ENCODE measurements at regions not wholly inside any gene's neighbourhood (a gene's known extent, or its start where the extent isn't known, plus 50 kb on each side); places are given as distances from the start of the nearest gene placed in this dataset.
"Not testable (repeated sequence)": the region's sequence is repeated elsewhere in the genome, so short reads cannot be mapped to it uniquely, and the experiment has no call there.

GRCh38 chr7:155397758-155398714 lies 59.9 kb upstream of the EN2 start:
- DNase-seq: not testable (repeated sequence)

- DNase-seq: no peak
These were observed 59.0 kb upstream of the EN2 start for GRCh38 chr7:155398944-155399343.

GRCh38 chr7:155399577-155399976 lies 58.4 kb upstream of the EN2 start:
- DNase-seq: no peak

GRCh38 chr7:155401231-155401630 lies 56.7 kb upstream of the EN2 start:
- no peak for DNase-seq

- DNase-seq: no peak
These were observed 56.0 kb upstream of the EN2 start for GRCh38 chr7:155401884-155402283.

GRCh38 chr7:155402941-155403340 lies 55.0 kb upstream of the EN2 start:
- no peak for DNase-seq

- DNase-seq: no peak
These were observed 53.0 kb upstream of the EN2 start for GRCh38 chr7:155404976-155405375.

- no peak for DNase-seq
These were observed 52.3 kb upstream of the EN2 start for GRCh38 chr7:155405399-155406318.

- no peak for DNase-seq
These were observed 50.1 kb upstream of the EN2 start for GRCh38 chr7:155407799-155408198.

Data from GDM1 (cell line).